H9 (cell line): ENCODE measurements at regions not wholly inside any gene's neighbourhood (a gene's known extent, or its start where the extent isn't known, plus 50 kb on each side); places are given as distances from the start of the nearest gene placed in this dataset.

Source experiments
- DNase-seq: peaks from one replicate; pipeline ENCODE4 v3.0.0-alpha.2; 2017
- H2AFZ ChIP-seq: one replicate; pipeline ENCODE4 v1.6.1; 2013; ENCODE audit warnings: mild to moderate bottlenecking, low read length, control low read depth, moderate library complexity
- H2AK5ac ChIP-seq: 2 replicates; pipeline ENCODE4 v1.6.1; 2013; ENCODE audit warnings: low read length, control low read depth, mixed read lengths; ENCODE audit not compliant: insufficient read length
- H2BK120ac ChIP-seq: one replicate; pipeline ENCODE4 v1.6.1; 2013; ENCODE audit warnings: low read depth, mild to moderate bottlenecking, low read length, control low read depth, inconsistent platforms; ENCODE audit not compliant: poor library complexity, severe bottlenecking
- H2BK12ac ChIP-seq: 2 replicates; pipeline ENCODE4 v1.6.1; 2013; ENCODE audit warnings: low read length, control low read depth, mixed read lengths, low read depth; ENCODE audit not compliant: insufficient read length
- H2BK15ac ChIP-seq: 2 replicates; pipeline ENCODE4 v1.6.1; 2013; ENCODE audit warnings: low read depth, low read length, control low read depth
- H2BK20ac ChIP-seq: one replicate; pipeline ENCODE4 v1.6.1; 2013; ENCODE audit warnings: low read depth, mild to moderate bottlenecking, low read length, control low read depth, inconsistent platforms; ENCODE audit not compliant: poor library complexity, severe bottlenecking
- H2BK5ac ChIP-seq: 2 replicates; pipeline ENCODE4 v1.6.1; 2013; ENCODE audit warnings: low read length, control low read depth, mixed read lengths; ENCODE audit not compliant: insufficient read length
- H3K14ac ChIP-seq: 2 replicates; pipeline ENCODE4 v1.6.1; 2013; ENCODE audit warnings: low read length, control low read depth; ENCODE audit not compliant: insufficient read depth
- H3K18ac ChIP-seq: 2 replicates; pipeline ENCODE4 v1.6.1; 2013; ENCODE audit warnings: low read depth, mild to moderate bottlenecking, mixed read lengths, low read length, control low read depth; ENCODE audit not compliant: insufficient read length
- H3K23ac ChIP-seq: 2 replicates; pipeline ENCODE4 v1.6.1; 2013; ENCODE audit warnings: low read length, control low read depth, mixed read lengths, low read depth; ENCODE audit not compliant: insufficient read length
- H3K23me2 ChIP-seq: 2 replicates; pipeline ENCODE4 v1.6.1; 2013; ENCODE audit warnings: low read depth, mild to moderate bottlenecking, mixed read lengths, low read length, control low read depth; ENCODE audit not compliant: insufficient read length, poor library complexity, severe bottlenecking
- H3K27ac ChIP-seq: 2 replicates; pipeline ENCODE4 v1.5.1; 2013; ENCODE audit warnings: low read length, control low read depth, mixed read lengths, low read depth; ENCODE audit not compliant: insufficient read length
- H3K27me3 ChIP-seq: 2 replicates; pipeline ENCODE4 v1.6.1; 2013; ENCODE audit warnings: low read length, control low read depth, inconsistent platforms; ENCODE audit not compliant: insufficient read depth
- H3K4ac ChIP-seq: 2 replicates; pipeline ENCODE4 v1.6.1; 2013; ENCODE audit warnings: low read depth, mild to moderate bottlenecking, control low read depth, inconsistent platforms, low read length, moderate library complexity
- H3K4me1 ChIP-seq: 2 replicates; pipeline ENCODE4 v1.6.1; 2013; ENCODE audit warnings: low read length, control low read depth, inconsistent platforms; ENCODE audit not compliant: insufficient read depth
- H3K4me2 ChIP-seq: 2 replicates; pipeline ENCODE4 v1.6.1; 2013; ENCODE audit warnings: low read length, control low read depth, mixed read lengths; ENCODE audit not compliant: insufficient read length, insufficient read depth
- H3K56ac ChIP-seq: 2 replicates; pipeline ENCODE4 v1.6.1; 2013; ENCODE audit warnings: low read depth, mild to moderate bottlenecking, mixed read lengths, low read length, control low read depth; ENCODE audit not compliant: insufficient read length
- H3K79me1 ChIP-seq: 2 replicates; pipeline ENCODE4 v1.6.1; 2013; ENCODE audit warnings: low read depth, mild to moderate bottlenecking, moderate library complexity, low read length, control low read depth, inconsistent platforms; ENCODE audit not compliant: insufficient read depth, poor library complexity, severe bottlenecking
- H3K79me2 ChIP-seq: 2 replicates; pipeline ENCODE4 v1.6.1; 2013; ENCODE audit warnings: low read length, control low read depth, inconsistent platforms; ENCODE audit not compliant: insufficient read depth
- H3K9ac ChIP-seq: 2 replicates; pipeline ENCODE4 v1.6.1; 2013; ENCODE audit warnings: low read length, control low read depth, mixed read lengths; ENCODE audit not compliant: insufficient read length; ENCODE audit errors: extremely low read depth
- H3K9me3 ChIP-seq: one replicate; pipeline ENCODE4 v1.6.1; 2013; ENCODE audit warnings: low read depth, low read length, inconsistent platforms; ENCODE audit not compliant: control insufficient read depth
- H3T11ph ChIP-seq: one replicate; pipeline ENCODE4 v1.6.1; 2013; ENCODE audit warnings: mild to moderate bottlenecking, low read length, control low read depth, inconsistent platforms
- H4K20me1 ChIP-seq: one replicate; pipeline ENCODE4 v1.6.1; 2013; ENCODE audit not compliant: control insufficient read depth, insufficient read length, insufficient read depth
- H4K5ac ChIP-seq: 2 replicates; pipeline ENCODE4 v1.6.1; 2013; ENCODE audit warnings: low read depth, mild to moderate bottlenecking, mixed read lengths, low read length, control low read depth; ENCODE audit not compliant: insufficient read length
- H4K8ac ChIP-seq: replicated peaks from 2 replicates; pipeline ENCODE4 v1.6.1; 2013; ENCODE audit warnings: low read length, control low read depth, mixed read lengths, low read depth; ENCODE audit not compliant: insufficient read length
- H4K91ac ChIP-seq: 2 replicates; pipeline ENCODE4 v1.6.1; 2013; ENCODE audit warnings: low read depth, mild to moderate bottlenecking, moderate library complexity, mixed read lengths, low read length, control low read depth; ENCODE audit not compliant: insufficient read length
- H3K27ac Mint-ChIP-seq, 3 experiments: 2 replicates in 2 of 3; 3 replicates in 1 of 3; pipeline ENCODE4 v1.8.0; 2020 to 2021; ENCODE audit warnings: mixed read lengths in 3 of 3, mild to moderate bottlenecking in 1 of 3, moderate library complexity in 1 of 3
- H3K27me3 Mint-ChIP-seq: 2 replicates; pipeline ENCODE4 v1.8.0; 2021; ENCODE audit warnings: low read depth, mild to moderate bottlenecking, moderate library complexity, mixed read lengths
- H3K36me3 Mint-ChIP-seq, 3 experiments: 2 replicates in 2 of 3; 3 replicates in 1 of 3; pipeline ENCODE4 v1.8.0; 2020 to 2021; ENCODE audit warnings: low read depth in 3 of 3, mixed read lengths in 3 of 3; ENCODE audit not compliant: insufficient read depth in 1 of 3
- H3K4me1 Mint-ChIP-seq, 2 experiments: 2 replicates each; pipeline ENCODE4 v1.8.0; 2020; ENCODE audit warnings: mixed read lengths in 2 of 2
- H3K4me3 Mint-ChIP-seq, 2 experiments: 2 replicates in 1 of 2; 3 replicates in 1 of 2; pipeline ENCODE4 v1.8.0; 2020 to 2021; ENCODE audit warnings: mild to moderate bottlenecking in 2 of 2, mixed read lengths in 2 of 2, moderate library complexity in 1 of 2
- H3K9me3 Mint-ChIP-seq, 2 experiments: 2 replicates in 1 of 2; 3 replicates in 1 of 2; pipeline ENCODE4 v1.8.0; 2020; ENCODE audit warnings: mild to moderate bottlenecking in 2 of 2, mixed read lengths in 2 of 2, moderate library complexity in 1 of 2
- WGBS: extraction: QIAGEN DNeasy Blood & Tissue Kit; methylation state at CpG from one replicate; pipeline ENCODE4 v1.1.7; 2013; ENCODE audit warnings: missing lambda C conversion rate, low lambda C conversion rate, mixed read lengths; ENCODE audit not compliant: insufficient read length; ENCODE audit errors: extremely low coverage; 5-methylcytosine and 5-hydroxymethylcytosine counted together
- TF ChIP-seq, protein P1 (sequence below): fragments of 200-600 bp; sonication (generic); conservative IDR thresholded peaks from 3 replicates; pipeline ENCODE4 v1.8.0; 2021; ENCODE audit warnings: antibody characterized with exemption, mild to moderate bottlenecking

DNA sequence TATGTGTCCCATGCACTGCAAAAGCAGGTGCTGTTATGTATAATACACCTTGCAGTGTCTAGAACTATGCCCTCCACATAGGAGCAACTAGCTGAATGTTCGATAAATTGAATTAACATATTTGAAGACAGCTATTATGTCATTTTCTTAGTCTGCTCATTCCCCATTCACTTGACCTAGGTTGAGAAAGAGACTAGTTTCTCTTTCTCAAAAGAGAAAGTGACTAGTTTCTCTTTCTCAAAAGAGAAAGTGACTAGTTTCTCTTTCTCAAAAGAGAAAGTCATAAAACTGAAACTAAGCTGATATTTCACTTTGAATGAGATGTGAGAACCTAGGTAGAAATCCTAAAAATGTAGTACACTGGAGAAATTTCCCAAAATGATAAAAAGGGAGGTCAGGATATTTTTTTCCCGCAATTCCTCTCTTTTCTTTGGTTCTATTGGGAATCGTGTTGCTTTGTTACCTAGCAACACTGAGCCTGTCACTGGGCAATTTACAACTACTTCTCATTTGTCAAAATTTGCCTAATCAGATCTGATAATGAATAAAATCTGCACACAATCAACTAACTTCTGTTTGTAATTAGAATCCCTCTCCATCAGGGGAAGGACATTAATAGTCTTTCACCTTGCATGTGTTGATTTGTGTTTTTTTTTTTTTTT lies 132.0 kb upstream of the GRIA1 start:
- Histone ChIP-seq H2BK15ac (no peak overlapping the region), H3T11ph (no peak overlapping the region), H4K5ac (no peak overlapping the region), H3K4me1 (no peaks in the 10 kb centered on the region), H2BK20ac (no peak overlapping the region), H3K56ac (no peak overlapping the region), H3K27me3 (no peaks in the 10 kb centered on the region), H2AK5ac (no peak overlapping the region), H3K9me3 (no peaks in the 10 kb centered on the region), H3K23ac (no peak overlapping the region), H4K8ac (no peak overlapping the region), H4K20me1 (no peaks in the 10 kb centered on the region), H4K91ac (no peak overlapping the region), H3K27ac (no peak overlapping the region), H3K18ac (no peak overlapping the region), H3K79me2 (no peaks in the 10 kb centered on the region), H2BK120ac (no peak overlapping the region), H3K79me1 (no peaks in the 10 kb centered on the region), H3K14ac (no peak overlapping the region), H2AFZ (no peak overlapping the region), H3K4ac (no peak overlapping the region), H3K23me2 (no peaks in the 10 kb centered on the region), H3K4me2 (no peak overlapping the region), H3K9ac (no peak overlapping the region), H2BK5ac (no peak overlapping the region), H2BK12ac (no peak overlapping the region)
- Mint-ChIP-seq H3K27me3 (peaks cover 3% of the 10 kb centered on the region), H3K4me3 (no peak overlapping the region), H3K4me1 (peaks cover 5 to 14% of the 10 kb centered on the region in 2 experiments), H3K27ac (no peak overlapping the region), H3K9me3 (no peaks in the 10 kb centered on the region), H3K36me3 (no peaks in the 10 kb centered on the region)
- TF ChIP-seq, protein P1, sequence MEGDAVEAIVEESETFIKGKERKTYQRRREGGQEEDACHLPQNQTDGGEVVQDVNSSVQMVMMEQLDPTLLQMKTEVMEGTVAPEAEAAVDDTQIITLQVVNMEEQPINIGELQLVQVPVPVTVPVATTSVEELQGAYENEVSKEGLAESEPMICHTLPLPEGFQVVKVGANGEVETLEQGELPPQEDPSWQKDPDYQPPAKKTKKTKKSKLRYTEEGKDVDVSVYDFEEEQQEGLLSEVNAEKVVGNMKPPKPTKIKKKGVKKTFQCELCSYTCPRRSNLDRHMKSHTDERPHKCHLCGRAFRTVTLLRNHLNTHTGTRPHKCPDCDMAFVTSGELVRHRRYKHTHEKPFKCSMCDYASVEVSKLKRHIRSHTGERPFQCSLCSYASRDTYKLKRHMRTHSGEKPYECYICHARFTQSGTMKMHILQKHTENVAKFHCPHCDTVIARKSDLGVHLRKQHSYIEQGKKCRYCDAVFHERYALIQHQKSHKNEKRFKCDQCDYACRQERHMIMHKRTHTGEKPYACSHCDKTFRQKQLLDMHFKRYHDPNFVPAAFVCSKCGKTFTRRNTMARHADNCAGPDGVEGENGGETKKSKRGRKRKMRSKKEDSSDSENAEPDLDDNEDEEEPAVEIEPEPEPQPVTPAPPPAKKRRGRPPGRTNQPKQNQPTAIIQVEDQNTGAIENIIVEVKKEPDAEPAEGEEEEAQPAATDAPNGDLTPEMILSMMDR: no peak
- DNase-seq: no peak
- WGBS: no CpG with 5 or more reads among the region's 3 CpGs
